GM21825 (cell line): ENCODE measurements at regions not wholly inside any gene's neighbourhood (a gene's known extent, or its start where the extent isn't known, plus 50 kb on each side); places are given as distances from the start of the nearest gene placed in this dataset.

Experiments used
- ATAC-seq: cut with Tn5 transposase; IDR thresholded peaks from one replicate; pipeline ENCODE4 v1.9.1; 2021; ENCODE audit warnings: mild to moderate bottlenecking, moderate library complexity; ENCODE audit not compliant: unreplicated experiment

DNA sequence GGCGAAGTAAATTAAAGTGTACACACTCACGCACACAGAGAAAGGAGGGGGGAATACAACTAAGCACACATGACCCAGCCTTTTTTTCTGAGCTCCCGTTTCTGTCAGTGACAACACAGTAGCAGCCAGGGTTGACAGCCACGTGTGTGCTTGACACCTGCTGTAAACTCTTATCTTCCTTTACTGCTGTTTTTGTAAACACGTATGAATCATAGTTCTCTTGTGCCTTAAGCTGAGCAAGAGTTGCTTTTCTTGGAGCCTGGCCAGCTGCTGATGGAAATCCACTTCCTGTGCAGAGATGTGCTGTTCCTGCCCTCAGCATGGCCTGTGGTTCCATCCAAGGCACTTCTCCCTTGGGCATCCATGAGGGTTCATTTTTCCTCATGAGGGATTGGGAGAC is 561.9 kb downstream of the GALR1 start:
- ATAC-seq, result no peak

- ATAC-seq, result no peak
Measured at GRCh38 chr18:77815666-77816338, 566.2 kb downstream of the GALR1 start.

GRCh38 chr18:77818328-77818727 is 568.7 kb downstream of the GALR1 start:
- no peak for ATAC-seq

GRCh38 chr18:77820472-77820871 is 570.8 kb downstream of the GALR1 start:
- no peak for ATAC-seq

- no peak for ATAC-seq
Measured at GRCh38 chr18:77821892-77822291, 572.2 kb downstream of the GALR1 start.

GRCh38 chr18:77822632-77823031 is 573.0 kb downstream of the GALR1 start:
- no peak for ATAC-seq

DNA sequence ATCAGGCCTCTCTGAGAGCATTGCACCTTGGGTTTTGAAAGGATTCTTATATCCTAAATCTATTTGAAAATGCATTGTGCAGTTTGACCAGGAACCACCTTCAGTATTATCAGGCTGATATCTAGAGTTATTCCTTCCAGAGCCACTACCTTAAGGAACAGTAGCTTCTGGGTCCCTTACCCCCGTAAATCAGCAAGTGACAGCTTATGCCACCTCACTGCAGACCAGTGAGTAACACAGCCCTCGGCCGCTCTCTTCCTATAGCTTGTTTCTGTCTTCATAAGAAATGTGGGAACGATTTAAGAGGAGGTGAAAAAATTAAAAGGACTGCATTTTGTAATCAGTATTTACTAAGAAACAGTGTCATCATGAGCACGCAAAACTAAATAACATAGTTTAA is 584.2 kb downstream of the GALR1 start:
- ATAC-seq, result no peak

DNA sequence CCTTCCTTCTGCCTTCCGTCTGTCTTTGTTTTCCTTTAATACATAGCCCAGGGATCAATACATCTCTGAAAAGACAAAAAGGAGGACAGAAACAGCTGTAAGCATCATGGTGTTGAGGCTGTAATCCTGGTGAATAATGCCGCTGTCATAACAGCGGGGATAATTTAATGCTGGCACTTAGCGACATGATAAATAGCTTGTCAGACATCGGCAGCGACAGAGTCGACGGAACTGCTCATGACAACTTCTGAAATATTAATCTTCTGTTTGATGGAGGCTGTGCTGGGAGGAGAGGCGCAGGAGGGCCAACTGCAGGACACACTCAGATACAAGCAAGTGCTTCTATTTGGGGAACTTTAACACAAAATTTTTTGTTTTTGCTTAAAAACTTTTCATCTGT is 602.2 kb downstream of the GALR1 start:
- no peak for ATAC-seq

- no peak for ATAC-seq
Measured at GRCh38 chr18:77853859-77854258, 604.2 kb downstream of the GALR1 start.

GRCh38 chr18:77857678-77858655 is 608.3 kb downstream of the GALR1 start:
- no peak for ATAC-seq

- no peak for ATAC-seq
Measured at GRCh38 chr18:77859634-77860033, 610.0 kb downstream of the GALR1 start.

DNA sequence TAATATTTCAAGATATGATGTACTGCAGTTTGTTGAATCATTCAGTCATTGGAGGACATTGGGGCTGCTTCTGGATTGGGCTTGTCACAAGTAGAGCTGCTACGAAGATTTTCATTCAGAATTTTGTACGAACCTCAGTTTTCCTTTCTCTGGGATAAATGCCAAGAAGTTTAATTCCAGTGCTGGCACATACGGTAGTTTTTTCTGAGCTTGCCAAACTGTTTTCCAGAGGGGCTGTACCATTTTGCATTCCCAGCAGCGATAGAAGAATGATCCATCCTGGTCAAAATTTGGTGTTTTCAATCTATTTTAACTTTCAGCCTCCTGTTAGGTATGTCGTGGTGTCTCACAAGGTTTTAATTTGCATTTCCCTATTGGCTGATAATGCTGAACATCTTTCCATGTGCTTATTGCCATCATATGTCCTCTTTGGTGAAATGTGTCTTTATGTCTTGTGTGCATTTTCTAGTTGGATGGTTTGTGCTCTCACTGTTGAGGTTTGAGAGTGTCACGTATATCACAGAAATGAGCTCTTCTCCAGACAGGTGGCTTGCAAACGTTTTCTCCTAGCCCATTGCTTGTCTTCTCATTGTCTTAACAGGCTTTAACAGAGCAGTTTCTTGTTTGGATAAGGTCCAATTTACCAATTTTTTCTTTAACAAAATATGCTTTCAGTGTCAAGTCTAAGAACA is 612.6 kb downstream of the GALR1 start:
- no peak for ATAC-seq

DNA sequence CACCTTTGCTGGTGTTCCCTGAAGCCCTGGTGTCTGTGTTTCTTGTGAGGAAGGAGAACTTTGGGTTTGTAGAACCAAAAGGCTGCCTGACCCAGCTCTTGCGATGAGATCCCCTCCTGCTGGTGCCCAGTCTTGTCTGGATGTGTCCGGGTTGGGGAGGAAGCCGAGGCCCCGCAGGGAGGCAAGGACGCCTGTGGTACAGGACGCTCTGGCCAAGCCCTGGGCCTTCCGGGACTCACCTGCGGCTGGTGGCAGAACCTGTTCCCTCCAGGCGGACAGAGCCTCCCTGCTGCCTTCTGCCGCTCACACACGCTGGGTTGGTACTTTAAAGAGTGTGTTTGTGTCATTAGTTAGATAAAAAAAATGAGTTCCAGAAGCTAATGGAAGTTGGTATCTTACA is 616.2 kb downstream of the GALR1 start:
- no peak for ATAC-seq

- no peak for ATAC-seq
Measured at GRCh38 chr18:77866351-77866750, 616.7 kb downstream of the GALR1 start.

GRCh38 chr18:77870199-77870598 is 620.6 kb downstream of the GALR1 start:
- no peak for ATAC-seq

DNA sequence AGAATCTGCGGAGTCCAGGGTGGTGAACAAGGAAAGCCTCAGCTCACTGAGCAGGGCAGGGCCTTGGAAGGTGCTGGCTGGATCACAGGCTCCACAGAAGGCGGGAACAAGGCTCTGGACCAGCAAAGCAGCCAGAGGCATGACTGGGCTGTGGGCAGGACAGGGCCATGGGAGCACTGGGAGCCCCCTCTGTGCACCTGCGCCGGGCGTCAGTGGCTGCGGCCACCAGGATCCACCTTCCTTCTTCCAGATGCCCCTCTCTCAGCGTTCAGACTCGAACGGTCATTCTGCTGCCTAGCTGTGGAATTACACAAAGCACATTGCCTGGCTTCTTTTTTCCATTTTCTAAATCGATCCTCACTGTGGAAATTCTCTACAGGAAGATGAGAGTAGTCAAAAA is 621.2 kb downstream of the GALR1 start:
- no peak for ATAC-seq

DNA sequence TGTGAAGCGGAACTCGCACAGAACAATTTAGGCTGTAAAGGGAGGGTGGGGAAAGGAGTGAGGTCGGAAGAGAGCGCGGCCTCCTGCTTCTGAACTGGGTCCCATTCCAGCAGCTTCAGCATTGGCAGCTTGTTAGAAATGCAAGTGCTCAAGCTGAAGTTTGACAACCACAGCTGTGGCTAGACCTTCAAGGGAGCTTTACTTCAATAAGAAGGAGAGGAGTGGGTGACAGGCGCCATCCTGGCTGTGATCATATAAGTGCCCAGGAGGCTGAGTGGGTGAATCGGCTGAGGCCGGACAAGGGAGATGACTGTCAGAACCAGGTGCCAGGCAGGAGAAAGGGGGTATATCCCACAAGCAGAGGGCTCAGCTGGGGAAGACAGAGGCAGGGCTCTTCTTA is 622.5 kb downstream of the GALR1 start:
- no peak for ATAC-seq

- no peak for ATAC-seq
Measured at GRCh38 chr18:77876319-77876865, 626.7 kb downstream of the GALR1 start.

GRCh38 chr18:77879829-77880228 is 630.2 kb downstream of the GALR1 start:
- no peak for ATAC-seq

- no peak for ATAC-seq
Measured at GRCh38 chr18:77884454-77884853, 634.8 kb downstream of the GALR1 start.

DNA sequence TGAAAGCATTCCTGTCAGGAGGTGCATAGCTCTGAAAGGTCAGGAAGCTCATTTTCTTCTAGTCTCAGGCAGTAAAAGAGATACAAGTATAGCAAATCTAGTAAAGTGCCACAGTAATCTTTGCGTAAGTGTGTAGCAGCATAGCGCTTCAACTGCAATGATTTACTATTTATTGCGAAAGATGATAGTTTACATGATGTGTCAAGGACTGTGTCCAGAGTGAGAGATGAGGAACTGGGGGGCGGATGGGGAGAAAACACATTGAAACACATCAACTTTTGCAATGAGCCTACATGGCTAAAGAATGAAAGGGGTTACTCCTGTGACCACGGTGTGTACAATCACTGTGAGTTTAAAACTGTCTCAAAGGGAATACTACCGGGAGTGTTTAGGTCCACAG is 644.4 kb downstream of the GALR1 start:
- no peak for ATAC-seq
